22Rv1 (cell line): ENCODE measurements at regions not wholly inside any gene's neighbourhood (a gene's known extent, or its start where the extent isn't known, plus 50 kb on each side); places are given as distances from the start of the nearest gene placed in this dataset.
A peak's percentile ranks its signal among the peaks of the same experiment; 100 is the strongest.

Experiments
- H3K27ac ChIP-seq: fragments of 450-650 bp; 2 replicates; pipeline ENCODE4 v1.5.1; 2017
- ZFX ChIP-seq: fragments of 450-650 bp; IDR thresholded peaks from 2 replicates; pipeline ENCODE4 v1.6.1; 2017; ENCODE audit warnings: antibody characterized with exemption, borderline replicate concordance
- TF ChIP-seq, protein P1 (sequence below): fragments of 450-650 bp; IDR thresholded peaks from 2 replicates; pipeline ENCODE4 v1.5.1; 2017; ENCODE audit warnings: mild to moderate bottlenecking

GRCh38 chr21:16315223-16315622 is 585.4 kb downstream of the USP25 start:
- TF ChIP-seq, protein P1, sequence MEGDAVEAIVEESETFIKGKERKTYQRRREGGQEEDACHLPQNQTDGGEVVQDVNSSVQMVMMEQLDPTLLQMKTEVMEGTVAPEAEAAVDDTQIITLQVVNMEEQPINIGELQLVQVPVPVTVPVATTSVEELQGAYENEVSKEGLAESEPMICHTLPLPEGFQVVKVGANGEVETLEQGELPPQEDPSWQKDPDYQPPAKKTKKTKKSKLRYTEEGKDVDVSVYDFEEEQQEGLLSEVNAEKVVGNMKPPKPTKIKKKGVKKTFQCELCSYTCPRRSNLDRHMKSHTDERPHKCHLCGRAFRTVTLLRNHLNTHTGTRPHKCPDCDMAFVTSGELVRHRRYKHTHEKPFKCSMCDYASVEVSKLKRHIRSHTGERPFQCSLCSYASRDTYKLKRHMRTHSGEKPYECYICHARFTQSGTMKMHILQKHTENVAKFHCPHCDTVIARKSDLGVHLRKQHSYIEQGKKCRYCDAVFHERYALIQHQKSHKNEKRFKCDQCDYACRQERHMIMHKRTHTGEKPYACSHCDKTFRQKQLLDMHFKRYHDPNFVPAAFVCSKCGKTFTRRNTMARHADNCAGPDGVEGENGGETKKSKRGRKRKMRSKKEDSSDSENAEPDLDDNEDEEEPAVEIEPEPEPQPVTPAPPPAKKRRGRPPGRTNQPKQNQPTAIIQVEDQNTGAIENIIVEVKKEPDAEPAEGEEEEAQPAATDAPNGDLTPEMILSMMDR, result no peak
- H3K27ac ChIP-seq, result no peak overlapping the region

GRCh38 chr21:16318651-16319300 is 589.0 kb downstream of the USP25 start:
- TF ChIP-seq, protein P1, result no peak

DNA sequence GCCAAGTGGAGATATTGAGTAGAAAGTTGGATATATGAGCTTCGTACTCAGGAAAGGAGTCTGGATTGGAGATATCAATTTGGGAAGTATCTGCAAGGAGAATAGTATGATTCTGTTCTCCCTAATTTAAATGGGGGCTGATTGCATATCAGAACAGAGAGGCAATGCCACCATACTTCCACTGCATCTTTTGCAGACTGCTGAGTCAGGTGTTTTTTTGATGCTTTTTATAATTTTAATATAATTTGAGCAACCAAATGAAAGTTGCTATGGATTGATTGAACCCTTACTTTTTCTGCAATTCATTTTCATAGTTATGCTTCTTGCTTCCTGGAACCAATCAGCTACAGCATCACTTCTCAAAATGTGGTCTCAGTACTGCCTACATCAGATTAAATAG is 590.3 kb downstream of the USP25 start:
- TF ChIP-seq, protein P1, result no peak
- no peak for TF ChIP-seq ZFX
- H3K27ac ChIP-seq, result no peak overlapping the region

More at GRCh38 chr21:16318651-16319300, 589.0 kb downstream of the USP25 start:
- H3K27ac ChIP-seq, result no peak overlapping the region

GRCh38 chr21:16322454-16322853 is 592.7 kb downstream of the USP25 start:
- TF ChIP-seq ZFX, result no peak
- TF ChIP-seq, protein P1, result no peak
- H3K27ac ChIP-seq, result no peak overlapping the region

DNA sequence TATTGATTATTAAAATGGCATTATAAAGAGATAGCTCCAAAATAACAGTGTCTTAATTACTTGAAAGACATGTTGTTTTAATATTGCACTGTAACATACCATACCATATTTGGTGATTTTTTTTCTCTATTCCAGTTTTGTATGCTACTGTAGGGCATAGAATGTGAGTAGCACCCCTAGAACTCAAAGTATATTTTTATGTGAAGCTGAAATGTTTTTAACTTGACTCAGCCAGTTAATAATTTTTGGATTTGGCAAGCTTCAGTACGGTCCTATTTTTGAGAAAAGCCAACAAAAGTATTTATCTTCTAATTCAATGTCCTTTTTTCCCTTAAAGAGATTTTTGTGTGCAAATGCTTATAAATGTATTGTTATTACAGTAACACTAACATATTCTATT is 593.8 kb downstream of the USP25 start:
- TF ChIP-seq, protein P1, result no peak
- no peak overlapping the region for H3K27ac ChIP-seq

- no peak overlapping the region for H3K27ac ChIP-seq
- TF ChIP-seq, protein P1, result no peak
- TF ChIP-seq ZFX, result no peak
Measured at GRCh38 chr21:16324630-16325029, 594.8 kb downstream of the USP25 start.

- TF ChIP-seq ZFX, result no peak
- TF ChIP-seq, protein P1, result peak; percentile 82
- H3K27ac ChIP-seq, result peak overlapping the region; percentile 38
Measured at GRCh38 chr21:16330082-16330907, 600.5 kb downstream of the USP25 start.
